Breast epithelium (tissue), 3 donors: ENCODE measurements at regions not wholly inside any gene's neighbourhood (a gene's known extent, or its start where the extent isn't known, plus 50 kb on each side); places are given as distances from the start of the nearest gene placed in this dataset.

Source experiments
- CTCF ChIP-seq, 3 donors: fragments of 450-650 bp; IDR thresholded peaks; one replicate each; pipeline ENCODE4 v1.5.1; 2016 to 2017; ENCODE audit warnings: antibody characterized with exemption in 3 of 3, mild to moderate bottlenecking in 3 of 3, moderate library complexity in 3 of 3
- POLR2A ChIP-seq: fragments of 450-650 bp; IDR thresholded peaks from one replicate; pipeline ENCODE4 v1.6.1; 2016; ENCODE audit warnings: antibody characterized with exemption, mild to moderate bottlenecking, moderate library complexity
- POLR2AphosphoS5 ChIP-seq, 3 donors: sonication (generic); formaldehyde crosslinking; IDR thresholded peaks; one replicate each; pipeline ENCODE4 v1.6.1; 2017; ENCODE audit warnings: antibody characterized with exemption in 3 of 3

GRCh38 chr13:86830046-86830445 is 841.1 kb upstream of the SLITRK5 start:
- TF ChIP-seq CTCF (IDR thresholded peaks at IDR 0.05), result no peak
- no peak for TF ChIP-seq POLR2AphosphoS5 (IDR thresholded peaks at IDR 0.05)
- TF ChIP-seq POLR2A, result no peak
